K562 (cell line): ENCODE measurements at regions not wholly inside any gene's neighbourhood (a gene's known extent, or its start where the extent isn't known, plus 50 kb on each side); places are given as distances from the start of the nearest gene placed in this dataset.

Experiments
- ATAC-seq: fragments of 200-7000 bp; cut with Tn5 transposase; 3 replicates; pipeline ENCODE4 v1.9.1; 2020; ENCODE audit warnings: moderate library complexity
- BruUV-seq: library from RNA; stranded (reverse); fragments of 400-500 nt; replicated peaks from 2 replicates; lab custom pipeline; 2021; lab: Mats Ljungman, UMichigan
- CTCF ChIA-PET: fragments of 300-600 bp; formaldehyde crosslinking; extraction: SDS; loops from one replicate; lab custom pipeline; 2021; ENCODE audit warnings: low intra/inter-chr PET ratio; lab: Yijun Ruan, JAX
- POLR2A ChIA-PET: fragments of 300-600, 350-650 bp; sonication (Branson Sonifier 250); formaldehyde crosslinking; extraction: SDS; loops from one replicate; lab custom pipeline; 2021; ENCODE audit warnings: antibody characterized with exemption, inconsistent platforms; lab: Yijun Ruan, JAX
- DNase-seq, 4 experiments: peaks; one replicate each; pipeline versions ENCODE4 v3.0.0 to v3.0.0-alpha.2; 2011 to 2018; ENCODE audit warnings: low spot score in 3 of 4, mixed read lengths in 3 of 4; ENCODE audit errors: extremely low read depth in 1 of 4
- FAIRE-seq: peaks from 2 replicates; lab custom pipeline; 2011; peaks lifted over from hg19 to GRCh38; lab: Jason Lieb, UNC
- H2AFZ ChIP-seq: 2 replicates; pipeline ENCODE4 v1.6.0; 2011; ENCODE audit warnings: low read depth, low read length, control low read depth, inconsistent platforms
- H3K27ac ChIP-seq: fragments of 200-600 bp; 3 replicates; pipeline ENCODE4 v1.8.0; 2011; ENCODE audit warnings: low read depth, mild to moderate bottlenecking, control low read depth, inconsistent platforms, low read length, moderate library complexity, mixed read lengths; ENCODE audit errors: extremely low read depth
- H3K27me3 ChIP-seq, 2 experiments: fragments of 300-600 bp in 1 of 2; 2 replicates in 1 of 2; 3 replicates in 1 of 2; pipeline versions ENCODE4 v1.6.0 to v1.8.0; 2011; ENCODE audit warnings: inconsistent platforms in 2 of 2, low read length in 2 of 2, mild to moderate bottlenecking in 1 of 2, mixed read lengths in 1 of 2, moderate library complexity in 1 of 2; ENCODE audit not compliant: control insufficient read depth in 2 of 2, insufficient read depth in 2 of 2
- H3K36me3 ChIP-seq: fragments of 300-600 bp; 3 replicates; pipeline ENCODE4 v1.8.0; 2011; ENCODE audit warnings: mild to moderate bottlenecking, low read length, inconsistent platforms; ENCODE audit not compliant: control insufficient read depth, insufficient read depth
- H3K4me1 ChIP-seq, 2 experiments: fragments of 200-600 bp in 1 of 2; replicated peaks in 1 of 2; 2 replicates in 1 of 2; 3 replicates in 1 of 2; pipeline versions ENCODE4 v1.5.1 to v1.8.0; 2011; ENCODE audit warnings: inconsistent platforms in 2 of 2, low read length in 2 of 2, mild to moderate bottlenecking in 1 of 2, mixed read lengths in 1 of 2, moderate library complexity in 1 of 2; ENCODE audit not compliant: control insufficient read depth in 2 of 2, insufficient read depth in 2 of 2
- H3K4me2 ChIP-seq: 2 replicates; pipeline ENCODE4 v1.6.1; 2011; ENCODE audit warnings: low read length, control low read depth, inconsistent platforms, mixed read lengths; ENCODE audit not compliant: insufficient read depth
- H3K4me3 ChIP-seq: fragments of 200-600 bp; sonication (generic), shearing (Covaris generic); 2 replicates; pipeline ENCODE4 v1.5.1; 2016; ENCODE audit warnings: control low read depth, inconsistent platforms
- H3K79me2 ChIP-seq: fragments of 200-600 bp; 3 replicates; pipeline ENCODE4 v1.8.0; 2011; ENCODE audit warnings: low read length, inconsistent platforms; ENCODE audit not compliant: control insufficient read depth, insufficient read depth
- H3K9ac ChIP-seq, 2 experiments: 2 replicates each; pipeline versions ENCODE4 v1.6.0 to v1.6.1; 2011; ENCODE audit warnings: low read depth in 2 of 2, low read length in 2 of 2, control low read depth in 1 of 2, inconsistent platforms in 1 of 2, mild to moderate bottlenecking in 1 of 2, mixed read lengths in 1 of 2; ENCODE audit not compliant: insufficient read depth in 1 of 2
- H3K9me1 ChIP-seq: one replicate; pipeline ENCODE4 v1.6.0; 2011; ENCODE audit warnings: inconsistent platforms, mild to moderate bottlenecking, low read length, moderate library complexity; ENCODE audit not compliant: control insufficient read depth, insufficient read depth
- H3K9me3 ChIP-seq: replicated peaks from 2 replicates; pipeline ENCODE4 v1.5.1; 2011; ENCODE audit warnings: low read depth, low read length, inconsistent platforms; ENCODE audit not compliant: control insufficient read depth, insufficient read depth
- H4K20me1 ChIP-seq: replicated peaks from 2 replicates; pipeline ENCODE4 v1.6.1; 2011; ENCODE audit warnings: low read length, inconsistent platforms, mixed read lengths; ENCODE audit not compliant: control insufficient read depth, insufficient read depth
- BACH1 ChIP-seq: fragments of 200-800 bp; sonication (Bioruptor generic); IDR thresholded peaks from 2 replicates; pipeline ENCODE4 v1.6.1; 2016; ENCODE audit warnings: missing genetic modification characterization, missing compliant biosample characterization
- COPS2 ChIP-seq: fragments of 450-650 bp; conservative IDR thresholded peaks from 2 replicates; pipeline ENCODE4 v1.6.1; 2016; ENCODE audit warnings: mild to moderate bottlenecking, moderate library complexity
- KAT8 ChIP-seq: fragments of 450-650 bp; IDR thresholded peaks from 2 replicates; pipeline ENCODE4 v1.6.1; 2016; ENCODE audit warnings: low read depth, mild to moderate bottlenecking
- KDM4B ChIP-seq, 2 experiments: fragments of 450-650 bp in 1 of 2; sonication (generic) in 1 of 2; IDR thresholded peaks; 2 replicates each; pipeline ENCODE4 v1.6.1; 2016 to 2017; ENCODE audit warnings: borderline replicate concordance in 2 of 2, antibody characterized with exemption in 1 of 2, low read depth in 1 of 2, mild to moderate bottlenecking in 1 of 2
- MEF2A ChIP-seq: IDR thresholded peaks from 2 replicates; pipeline ENCODE4 v1.6.1; 2011; ENCODE audit warnings: low read depth, mild to moderate bottlenecking, low read length, moderate library complexity; ENCODE audit not compliant: control insufficient read depth
- NR4A1 ChIP-seq, 2 experiments: fragments of 250-450 bp in 1 of 2; fragments of 450-650 bp in 1 of 2; sonication (Bioruptor Pico) in 1 of 2; IDR thresholded peaks; 2 replicates each; pipeline versions ENCODE4 v1.4.0 to v1.6.1; 2016 to 2020; ENCODE audit warnings: mild to moderate bottlenecking in 2 of 2, missing compliant biosample characterization in 1 of 2, missing genetic modification characterization in 1 of 2, moderate library complexity in 1 of 2
- SPI1 ChIP-seq: IDR thresholded peaks from 2 replicates; pipeline ENCODE4 v1.6.1; 2011; ENCODE audit warnings: low read depth, low read length, control low read depth, borderline replicate concordance
- TARDBP ChIP-seq: fragments of 450-650 bp; IDR thresholded peaks from 2 replicates; pipeline ENCODE4 v1.6.1; 2016
- ZNF280A ChIP-seq: fragments of 450-650 bp; IDR thresholded peaks from 2 replicates; pipeline ENCODE4 v1.6.1; 2018; ENCODE audit warnings: mild to moderate bottlenecking, low read depth; ENCODE audit not compliant: partially characterized antibody
- WGBS: fragments of 100-300 bp; shearing (Covaris generic); methylation state at CpG from one replicate; pipeline ENCODE4 v1.1.6; 2016; ENCODE audit warnings: low coverage, mixed read lengths; ENCODE audit not compliant: insufficient coverage; ENCODE audit errors: missing lambda C conversion rate; 5-methylcytosine and 5-hydroxymethylcytosine counted together
- in situ Hi-C: fragments of 300-500 bp; cut with MboI; formaldehyde crosslinking; loops from 4 replicates; pipeline ENCODE4 v1.15.0; 2018; ENCODE audit warnings: inconsistent platforms, mixed read lengths
- intact Hi-C: fragments of 100-400 bp; cut with micrococcal nuclease; formaldehyde crosslinking; loops from 2 replicates; pipeline ENCODE4 v1.14.2; 2022
- TF ChIP-seq, protein P1 (sequence below): fragments of 450-650 bp; IDR thresholded peaks from 2 replicates; pipeline ENCODE4 v1.7.1; 2018; ENCODE audit warnings: mild to moderate bottlenecking, low read depth; ENCODE audit not compliant: partially characterized antibody

GRCh38 chr22:48320048-48320682, 1507.5 kb downstream of the BRD1 start:
- Histone ChIP-seq H3K27ac (no peak overlapping the region), H3K4me1 (peaks cover 0 to 5% of the 10 kb centered on the region in 2 experiments; a peak in 1 of 5 replicates), H3K9me3 (no peaks in the 10 kb centered on the region), H2AFZ (no peak overlapping the region), H3K9me1 (no peaks in the 10 kb centered on the region), H4K20me1 (peaks cover 4% of the 10 kb centered on the region; the same call in 1 of the 2 replicates), H3K4me3 (no peak overlapping the region), H3K4me2 (no peak overlapping the region), H3K79me2 (no peaks in the 10 kb centered on the region), H3K36me3 (no peaks in the 10 kb centered on the region), H3K27me3 (no peaks in the 10 kb centered on the region), H3K9ac (no peak overlapping the region)
- DNase-seq (no peak), ATAC-seq (no peak), FAIRE-seq (no peak)
- no TSS peak for BruUV-seq
- ChIA-PET POLR2A (no interaction called here), CTCF (no interaction called here)
- WGBS = 0% methylated on average over 13 of the region's 13 CpGs
- TF ChIP-seq SPI1 (no peak), NR4A1 (CRISPR knock-in tag; IDR thresholded peaks at IDR 0.05) (no peak), NR4A1 (tag; IDR thresholded peaks at IDR 0.05) (no peak), KAT8 (no peak), TARDBP (no peak)
- intact Hi-C loops (no loop called here), in situ Hi-C loops (no loop called here)

- TF ChIP-seq BACH1 (no peak), MEF2A (no peak), COPS2 (no peak), KDM4B (IDR thresholded peaks at IDR 0.05; ENCODE audit: borderline replicate concordance in 2 of 2, low read depth in 1 of 2) (no peak), ZNF280A (no peak)
- TF ChIP-seq, protein P1, sequence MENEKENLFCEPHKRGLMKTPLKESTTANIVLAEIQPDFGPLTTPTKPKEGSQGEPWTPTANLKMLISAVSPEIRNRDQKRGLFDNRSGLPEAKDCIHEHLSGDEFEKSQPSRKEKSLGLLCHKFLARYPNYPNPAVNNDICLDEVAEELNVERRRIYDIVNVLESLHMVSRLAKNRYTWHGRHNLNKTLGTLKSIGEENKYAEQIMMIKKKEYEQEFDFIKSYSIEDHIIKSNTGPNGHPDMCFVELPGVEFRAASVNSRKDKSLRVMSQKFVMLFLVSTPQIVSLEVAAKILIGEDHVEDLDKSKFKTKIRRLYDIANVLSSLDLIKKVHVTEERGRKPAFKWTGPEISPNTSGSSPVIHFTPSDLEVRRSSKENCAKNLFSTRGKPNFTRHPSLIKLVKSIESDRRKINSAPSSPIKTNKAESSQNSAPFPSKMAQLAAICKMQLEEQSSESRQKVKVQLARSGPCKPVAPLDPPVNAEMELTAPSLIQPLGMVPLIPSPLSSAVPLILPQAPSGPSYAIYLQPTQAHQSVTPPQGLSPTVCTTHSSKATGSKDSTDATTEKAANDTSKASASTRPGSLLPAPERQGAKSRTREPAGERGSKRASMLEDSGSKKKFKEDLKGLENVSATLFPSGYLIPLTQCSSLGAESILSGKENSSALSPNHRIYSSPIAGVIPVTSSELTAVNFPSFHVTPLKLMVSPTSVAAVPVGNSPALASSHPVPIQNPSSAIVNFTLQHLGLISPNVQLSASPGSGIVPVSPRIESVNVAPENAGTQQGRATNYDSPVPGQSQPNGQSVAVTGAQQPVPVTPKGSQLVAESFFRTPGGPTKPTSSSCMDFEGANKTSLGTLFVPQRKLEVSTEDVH = no peak
- Histone ChIP-seq H3K4me1 (peaks cover 0 to 5% of the 10 kb centered on the region in 2 experiments; a peak in 1 of 5 replicates), H3K36me3 (no peaks in the 10 kb centered on the region), H3K9me1 (no peaks in the 10 kb centered on the region), H3K9me3 (no peaks in the 10 kb centered on the region), H3K79me2 (no peaks in the 10 kb centered on the region), H2AFZ (no peak overlapping the region), H3K27ac (no peak overlapping the region), H3K9ac (no peak overlapping the region), H3K4me2 (no peak overlapping the region), H3K27me3 (no peaks in the 10 kb centered on the region), H3K4me3 (no peak overlapping the region), H4K20me1 (peaks cover 4% of the 10 kb centered on the region; the same call in 1 of the 2 replicates)
- intact Hi-C loops (no loop called here), in situ Hi-C loops (no loop called here)
- FAIRE-seq (no peak), DNase-seq (no peak), ATAC-seq (no peak)
- WGBS = 0% methylated on average over 11 of the region's 14 CpGs
- POLR2A ChIA-PET = no interaction called here
- CTCF ChIA-PET = no interaction called here
- BruUV-seq = no TSS peak
Measured at GRCh38 chr22:48319321-48320047, 1508.2 kb downstream of the BRD1 start.
